ENCODE measurements at regions not wholly inside any gene's neighbourhood (a gene's known extent, or its start where the extent isn't known, plus 50 kb on each side); places are given as distances from the start of the nearest gene placed in this dataset.

- no peak overlapping the region for H3K4me3 ChIP-seq (ENCODE audit: low read depth in 1 of 2, low read length in 2 of 2)
- no peaks in the 10 kb centered on the region for H3K4me1 ChIP-seq (ENCODE audit: control insufficient read depth in 2 of 2, insufficient read depth in 2 of 2, low read length in 1 of 2)
- no peaks in the 10 kb centered on the region for H3K9me3 ChIP-seq (ENCODE audit: control insufficient read depth in 2 of 2, insufficient read depth in 1 of 2, low read depth in 1 of 2, low read length in 1 of 2)
- WGBS, 2 donors, result 93 to 95% methylated on average over 2 of the region's 2 CpGs
- no peak overlapping the region for H3K27ac ChIP-seq (ENCODE audit: low read depth in 2 of 2, low read length in 1 of 2)
- H3K27me3 ChIP-seq (ENCODE audit: control insufficient read depth in 1 of 2, insufficient read depth in 2 of 2, low read length in 2 of 2), result no peaks in the 10 kb centered on the region
- H3K36me3 ChIP-seq (ENCODE audit: control insufficient read depth in 2 of 2, insufficient read depth in 2 of 2, low read length in 1 of 2), result no peaks in the 10 kb centered on the region
Measured at GRCh38 chr4:38547052-38547451, 116.9 kb upstream of the KLF3 start.

- H3K27me3 ChIP-seq (ENCODE audit: control insufficient read depth in 1 of 2, insufficient read depth in 2 of 2, low read length in 2 of 2), result no peaks in the 10 kb centered on the region
- H3K4me3 ChIP-seq (ENCODE audit: low read depth in 1 of 2, low read length in 2 of 2), result no peak overlapping the region
- H3K4me1 ChIP-seq (ENCODE audit: control insufficient read depth in 2 of 2, insufficient read depth in 2 of 2, low read length in 1 of 2), result no peaks in the 10 kb centered on the region
- no peak overlapping the region for H3K27ac ChIP-seq (ENCODE audit: low read depth in 2 of 2, low read length in 1 of 2)
- H3K9me3 ChIP-seq (ENCODE audit: control insufficient read depth in 2 of 2, insufficient read depth in 1 of 2, low read depth in 1 of 2, low read length in 1 of 2), result no peaks in the 10 kb centered on the region
- 97 to 98% methylated on average over 3 of the region's 3 CpGs for WGBS, 2 donors
- no peaks in the 10 kb centered on the region for H3K36me3 ChIP-seq (ENCODE audit: control insufficient read depth in 2 of 2, insufficient read depth in 2 of 2, low read length in 1 of 2)
Measured at GRCh38 chr4:38548256-38548655, 115.7 kb upstream of the KLF3 start.

- WGBS, 2 donors, result 87 to 94% methylated on average over 6 of the region's 6 CpGs
Measured at GRCh38 chr4:38559374-38559773, 104.6 kb upstream of the KLF3 start.

GRCh38 chr4:38560340-38560739 is 103.7 kb upstream of the KLF3 start:
- Histone ChIP-seq H3K36me3 (ENCODE audit: control insufficient read depth in 2 of 2, insufficient read depth in 2 of 2, low read length in 1 of 2) (no peaks in the 10 kb centered on the region), H3K27ac (ENCODE audit: low read depth in 2 of 2, low read length in 1 of 2) (no peak overlapping the region), H3K27me3 (ENCODE audit: control insufficient read depth in 1 of 2, insufficient read depth in 2 of 2, low read length in 2 of 2) (no peaks in the 10 kb centered on the region), H3K4me1 (ENCODE audit: control insufficient read depth in 2 of 2, insufficient read depth in 2 of 2, low read length in 1 of 2) (no peaks in the 10 kb centered on the region), H3K9me3 (ENCODE audit: control insufficient read depth in 2 of 2, insufficient read depth in 1 of 2, low read depth in 1 of 2, low read length in 1 of 2) (no peaks in the 10 kb centered on the region), H3K4me3 (ENCODE audit: low read depth in 1 of 2, low read length in 2 of 2) (no peak overlapping the region)
- WGBS, 2 donors, result 84 to 86% methylated on average over 6 of the region's 6 CpGs

More at GRCh38 chr4:38559374-38559773, 104.6 kb upstream of the KLF3 start:
- no peaks in the 10 kb centered on the region for H3K36me3 ChIP-seq (ENCODE audit: control insufficient read depth in 2 of 2, insufficient read depth in 2 of 2, low read length in 1 of 2)
- no peaks in the 10 kb centered on the region for H3K9me3 ChIP-seq (ENCODE audit: control insufficient read depth in 2 of 2, insufficient read depth in 1 of 2, low read depth in 1 of 2, low read length in 1 of 2)
- no peak overlapping the region for H3K4me3 ChIP-seq (ENCODE audit: low read depth in 1 of 2, low read length in 2 of 2)
- H3K27me3 ChIP-seq (ENCODE audit: control insufficient read depth in 1 of 2, insufficient read depth in 2 of 2, low read length in 2 of 2), result no peaks in the 10 kb centered on the region
- no peak overlapping the region for H3K27ac ChIP-seq (ENCODE audit: low read depth in 2 of 2, low read length in 1 of 2)
- H3K4me1 ChIP-seq (ENCODE audit: control insufficient read depth in 2 of 2, insufficient read depth in 2 of 2, low read length in 1 of 2), result no peaks in the 10 kb centered on the region

- H3K27ac ChIP-seq (ENCODE audit: low read depth in 2 of 2, low read length in 1 of 2), result no peak overlapping the region
- no peaks in the 10 kb centered on the region for H3K27me3 ChIP-seq (ENCODE audit: control insufficient read depth in 1 of 2, insufficient read depth in 2 of 2, low read length in 2 of 2)
- no peaks in the 10 kb centered on the region for H3K4me1 ChIP-seq (ENCODE audit: control insufficient read depth in 2 of 2, insufficient read depth in 2 of 2, low read length in 1 of 2)
- H3K9me3 ChIP-seq (ENCODE audit: control insufficient read depth in 2 of 2, insufficient read depth in 1 of 2, low read depth in 1 of 2, low read length in 1 of 2), result no peaks in the 10 kb centered on the region
- WGBS, 2 donors, result 72 to 76% methylated on average over 7 of the region's 7 CpGs
- H3K36me3 ChIP-seq (ENCODE audit: control insufficient read depth in 2 of 2, insufficient read depth in 2 of 2, low read length in 1 of 2), result no peaks in the 10 kb centered on the region
- no peak overlapping the region for H3K4me3 ChIP-seq (ENCODE audit: low read depth in 1 of 2, low read length in 2 of 2)
Measured at GRCh38 chr4:38560768-38561558, 103.0 kb upstream of the KLF3 start.

- H3K27ac ChIP-seq (ENCODE audit: low read depth in 2 of 2, low read length in 1 of 2), result peak overlapping the region in 1 of 2 donors; percentile 38
- H3K9me3 ChIP-seq (ENCODE audit: control insufficient read depth in 2 of 2, insufficient read depth in 1 of 2, low read depth in 1 of 2, low read length in 1 of 2), result no peaks in the 10 kb centered on the region
- no peaks in the 10 kb centered on the region for H3K36me3 ChIP-seq (ENCODE audit: control insufficient read depth in 2 of 2, insufficient read depth in 2 of 2, low read length in 1 of 2)
- H3K27me3 ChIP-seq (ENCODE audit: control insufficient read depth in 1 of 2, insufficient read depth in 2 of 2, low read length in 2 of 2), result no peaks in the 10 kb centered on the region
- WGBS, 2 donors, result 24 to 35% methylated on average over 4 of the region's 4 CpGs
- H3K4me1 ChIP-seq (ENCODE audit: control insufficient read depth in 2 of 2, insufficient read depth in 2 of 2, low read length in 1 of 2), result no peaks in the 10 kb centered on the region
- no peak overlapping the region for H3K4me3 ChIP-seq (ENCODE audit: low read depth in 1 of 2, low read length in 2 of 2)
Measured at GRCh38 chr4:38562751-38563198, 101.2 kb upstream of the KLF3 start.

GRCh38 chr4:38563707-38564495 is 100.1 kb upstream of the KLF3 start:
- Histone ChIP-seq H3K9me3 (ENCODE audit: control insufficient read depth in 2 of 2, insufficient read depth in 1 of 2, low read depth in 1 of 2, low read length in 1 of 2) (no peaks in the 10 kb centered on the region), H3K27me3 (ENCODE audit: control insufficient read depth in 1 of 2, insufficient read depth in 2 of 2, low read length in 2 of 2) (no peaks in the 10 kb centered on the region), H3K36me3 (ENCODE audit: control insufficient read depth in 2 of 2, insufficient read depth in 2 of 2, low read length in 1 of 2) (no peaks in the 10 kb centered on the region), H3K4me1 (ENCODE audit: control insufficient read depth in 2 of 2, insufficient read depth in 2 of 2, low read length in 1 of 2) (no peaks in the 10 kb centered on the region), H3K4me3 (ENCODE audit: low read depth in 1 of 2, low read length in 2 of 2) (no peak overlapping the region), H3K27ac (ENCODE audit: low read depth in 2 of 2, low read length in 1 of 2) (no peak overlapping the region)
- 58 to 59% methylated on average over 9 of the region's 9 CpGs for WGBS, 2 donors

GRCh38 chr4:38565271-38566199 is 98.5 kb upstream of the KLF3 start:
- Histone ChIP-seq H3K9me3 (ENCODE audit: control insufficient read depth in 2 of 2, insufficient read depth in 1 of 2, low read depth in 1 of 2, low read length in 1 of 2) (no peaks in the 10 kb centered on the region), H3K4me3 (ENCODE audit: low read depth in 1 of 2, low read length in 2 of 2) (no peak overlapping the region), H3K36me3 (ENCODE audit: control insufficient read depth in 2 of 2, insufficient read depth in 2 of 2, low read length in 1 of 2) (no peaks in the 10 kb centered on the region), H3K4me1 (ENCODE audit: control insufficient read depth in 2 of 2, insufficient read depth in 2 of 2, low read length in 1 of 2) (no peaks in the 10 kb centered on the region), H3K27ac (ENCODE audit: low read depth in 2 of 2, low read length in 1 of 2) (peak overlapping the region; percentile 13 to 65), H3K27me3 (ENCODE audit: control insufficient read depth in 1 of 2, insufficient read depth in 2 of 2, low read length in 2 of 2) (no peaks in the 10 kb centered on the region)
- WGBS, 2 donors, result 40 to 57% methylated on average over 12 of the region's 12 CpGs

- Histone ChIP-seq H3K36me3 (ENCODE audit: control insufficient read depth in 2 of 2, insufficient read depth in 2 of 2, low read length in 1 of 2) (no peaks in the 10 kb centered on the region), H3K9me3 (ENCODE audit: control insufficient read depth in 2 of 2, insufficient read depth in 1 of 2, low read depth in 1 of 2, low read length in 1 of 2) (no peaks in the 10 kb centered on the region), H3K27me3 (ENCODE audit: control insufficient read depth in 1 of 2, insufficient read depth in 2 of 2, low read length in 2 of 2) (no peaks in the 10 kb centered on the region), H3K27ac (ENCODE audit: low read depth in 2 of 2, low read length in 1 of 2) (no peak overlapping the region), H3K4me3 (ENCODE audit: low read depth in 1 of 2, low read length in 2 of 2) (no peak overlapping the region), H3K4me1 (ENCODE audit: control insufficient read depth in 2 of 2, insufficient read depth in 2 of 2, low read length in 1 of 2) (no peaks in the 10 kb centered on the region)
- 93 to 95% methylated on average over 4 of the region's 4 CpGs for WGBS, 2 donors
Measured at GRCh38 chr4:38566806-38567398, 97.1 kb upstream of the KLF3 start.

Data from esophagus (tissue), 2 donors.